ENCODE measurements at regions not wholly inside any gene's neighbourhood (a gene's known extent, or its start where the extent isn't known, plus 50 kb on each side); places are given as distances from the start of the nearest gene placed in this dataset.

- TF ChIP-seq, protein P1, sequence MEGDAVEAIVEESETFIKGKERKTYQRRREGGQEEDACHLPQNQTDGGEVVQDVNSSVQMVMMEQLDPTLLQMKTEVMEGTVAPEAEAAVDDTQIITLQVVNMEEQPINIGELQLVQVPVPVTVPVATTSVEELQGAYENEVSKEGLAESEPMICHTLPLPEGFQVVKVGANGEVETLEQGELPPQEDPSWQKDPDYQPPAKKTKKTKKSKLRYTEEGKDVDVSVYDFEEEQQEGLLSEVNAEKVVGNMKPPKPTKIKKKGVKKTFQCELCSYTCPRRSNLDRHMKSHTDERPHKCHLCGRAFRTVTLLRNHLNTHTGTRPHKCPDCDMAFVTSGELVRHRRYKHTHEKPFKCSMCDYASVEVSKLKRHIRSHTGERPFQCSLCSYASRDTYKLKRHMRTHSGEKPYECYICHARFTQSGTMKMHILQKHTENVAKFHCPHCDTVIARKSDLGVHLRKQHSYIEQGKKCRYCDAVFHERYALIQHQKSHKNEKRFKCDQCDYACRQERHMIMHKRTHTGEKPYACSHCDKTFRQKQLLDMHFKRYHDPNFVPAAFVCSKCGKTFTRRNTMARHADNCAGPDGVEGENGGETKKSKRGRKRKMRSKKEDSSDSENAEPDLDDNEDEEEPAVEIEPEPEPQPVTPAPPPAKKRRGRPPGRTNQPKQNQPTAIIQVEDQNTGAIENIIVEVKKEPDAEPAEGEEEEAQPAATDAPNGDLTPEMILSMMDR (IDR thresholded peaks at IDR 0.05; ENCODE audit: poor library complexity, severe bottlenecking) = no peak
- no peak for TF ChIP-seq RAD21 (conservative IDR thresholded peaks at IDR 0.05)
- no peak for TF ChIP-seq REST (IDR thresholded peaks at IDR 0.05; ENCODE audit: borderline replicate concordance)
Measured at GRCh38 chr1:172966844-172967540, 83.7 kb downstream of the TNFSF18 start.

All from neural cell (in vitro differentiated cells).